ENCODE measurements at regions not wholly inside any gene's neighbourhood (a gene's known extent, or its start where the extent isn't known, plus 50 kb on each side); places are given as distances from the start of the nearest gene placed in this dataset.

- no peak for TF ChIP-seq CTCF (IDR thresholded peaks at IDR 0.05; ENCODE audit: insufficient read depth, low read depth, low read length, missing control alignments)
- no peak for DNase-seq (ENCODE audit: low read depth)
- no peak overlapping the region for H3K4me3 ChIP-seq (ENCODE audit: low read length)
Observed at GRCh38 chr22:49630448-49630946, 197.2 kb downstream of the BRD1 start.

GRCh38 chr22:49629586-49630447 lies 197.9 kb downstream of the BRD1 start:
- TF ChIP-seq CTCF (IDR thresholded peaks at IDR 0.05; ENCODE audit: insufficient read depth, low read depth, low read length, missing control alignments), result no peak
- no peak overlapping the region for H3K4me3 ChIP-seq (ENCODE audit: low read length)
- no peak for DNase-seq (ENCODE audit: low read depth)

- DNase-seq (ENCODE audit: low read depth), result no peak
- no peak overlapping the region for H3K4me3 ChIP-seq (ENCODE audit: low read length)
- no peak for TF ChIP-seq CTCF (IDR thresholded peaks at IDR 0.05; ENCODE audit: insufficient read depth, low read depth, low read length, missing control alignments)
Observed at GRCh38 chr22:49629261-49629570, 198.5 kb downstream of the BRD1 start.

DNA sequence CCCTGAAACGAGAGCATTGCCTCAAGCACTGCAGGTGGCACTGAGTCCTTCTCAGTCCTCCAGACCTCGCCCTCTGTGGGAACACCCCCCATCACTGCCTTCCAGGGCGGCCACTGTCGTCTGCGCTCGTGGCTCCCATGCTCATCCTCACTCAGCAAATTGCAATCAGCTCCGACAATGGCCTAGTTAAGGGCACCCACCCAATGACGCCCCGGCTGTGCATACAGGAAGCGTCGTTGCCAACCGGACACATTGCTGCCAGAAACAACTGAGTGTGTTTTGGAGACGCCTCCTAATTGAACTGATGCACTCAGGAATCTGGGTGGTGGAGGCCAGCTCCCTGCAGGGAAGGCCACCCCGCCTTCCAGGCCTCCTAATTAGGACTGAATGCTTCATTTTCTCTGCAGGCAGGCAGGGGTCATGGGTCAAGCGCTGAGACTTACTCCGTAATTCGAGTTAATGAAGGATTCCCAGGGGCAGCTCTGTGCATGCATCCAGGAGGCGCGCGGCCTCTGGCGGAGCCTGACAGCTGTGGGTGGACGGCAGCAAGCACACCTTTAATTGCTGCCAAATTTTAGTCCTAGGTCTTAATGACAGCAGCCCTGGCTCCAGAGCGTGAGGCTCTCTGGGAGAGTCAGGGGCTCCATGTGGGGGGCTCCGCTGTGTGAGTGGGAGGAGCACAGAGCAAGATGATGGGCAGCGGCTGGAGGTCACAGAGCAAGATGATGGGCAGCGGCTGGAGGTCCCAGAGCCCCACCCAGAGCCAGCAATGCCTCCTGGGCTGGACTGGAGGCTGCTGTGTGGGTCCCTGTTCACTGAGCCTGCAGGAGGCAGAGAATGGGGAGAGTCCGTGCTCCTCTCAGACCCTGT lies 199.0 kb downstream of the BRD1 start:
- no peak for TF ChIP-seq CTCF (IDR thresholded peaks at IDR 0.05; ENCODE audit: insufficient read depth, low read depth, low read length, missing control alignments)
- H3K4me3 ChIP-seq (ENCODE audit: low read length), result no peak overlapping the region
- no peak for DNase-seq (ENCODE audit: low read depth)

GRCh38 chr22:49627217-49628181 lies 200.2 kb downstream of the BRD1 start:
- TF ChIP-seq CTCF (IDR thresholded peaks at IDR 0.05; ENCODE audit: insufficient read depth, low read depth, low read length, missing control alignments), result no peak
- no peak overlapping the region for H3K4me3 ChIP-seq (ENCODE audit: low read length)
- DNase-seq (ENCODE audit: low read depth), result no peak

Measured in epithelial cell of esophagus (primary cell).